ENCODE measurements at regions not wholly inside any gene's neighbourhood (a gene's known extent, or its start where the extent isn't known, plus 50 kb on each side); places are given as distances from the start of the nearest gene placed in this dataset.

GRCh38 chr10:129369566-129369965 is 97.5 kb upstream of the MGMT start:
- no peak for DNase-seq (ENCODE audit: low spot score)

DNA sequence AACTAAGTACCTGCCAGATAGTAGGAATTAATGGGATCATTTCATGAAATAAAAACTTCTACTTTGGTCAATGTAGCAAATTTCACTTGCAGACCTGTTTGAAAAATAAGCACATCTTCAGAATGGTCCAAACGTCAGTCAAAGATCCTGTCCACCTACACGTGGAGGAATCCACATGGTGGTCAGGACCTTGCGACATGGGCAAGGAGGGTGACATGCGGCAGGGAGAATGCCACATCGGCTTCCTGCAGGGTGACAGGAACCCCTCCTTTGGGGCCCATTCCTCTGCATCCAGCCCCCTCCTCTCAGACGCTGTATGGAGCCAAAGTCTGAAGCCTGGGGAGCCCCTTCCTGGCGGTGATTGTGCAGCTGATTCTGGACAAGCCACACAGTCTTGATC is 95.5 kb upstream of the MGMT start:
- DNase-seq (ENCODE audit: low spot score): no peak

- no peak for DNase-seq (ENCODE audit: low spot score)
Measured at GRCh38 chr10:129372172-129372571, 94.9 kb upstream of the MGMT start.

- no peak for DNase-seq (ENCODE audit: low spot score)
Measured at GRCh38 chr10:129373231-129373630, 93.8 kb upstream of the MGMT start.

- no peak for DNase-seq (ENCODE audit: low spot score)
Measured at GRCh38 chr10:129373718-129374117, 93.3 kb upstream of the MGMT start.

GRCh38 chr10:129375171-129375570 is 91.9 kb upstream of the MGMT start:
- DNase-seq (ENCODE audit: low spot score): no peak

GRCh38 chr10:129375912-129376311 is 91.1 kb upstream of the MGMT start:
- DNase-seq (ENCODE audit: low spot score): no peak

GRCh38 chr10:129380279-129380678 is 86.8 kb upstream of the MGMT start:
- DNase-seq (ENCODE audit: low spot score): no peak

GRCh38 chr10:129381741-129382140 is 85.3 kb upstream of the MGMT start:
- DNase-seq (ENCODE audit: low spot score): no peak

DNA sequence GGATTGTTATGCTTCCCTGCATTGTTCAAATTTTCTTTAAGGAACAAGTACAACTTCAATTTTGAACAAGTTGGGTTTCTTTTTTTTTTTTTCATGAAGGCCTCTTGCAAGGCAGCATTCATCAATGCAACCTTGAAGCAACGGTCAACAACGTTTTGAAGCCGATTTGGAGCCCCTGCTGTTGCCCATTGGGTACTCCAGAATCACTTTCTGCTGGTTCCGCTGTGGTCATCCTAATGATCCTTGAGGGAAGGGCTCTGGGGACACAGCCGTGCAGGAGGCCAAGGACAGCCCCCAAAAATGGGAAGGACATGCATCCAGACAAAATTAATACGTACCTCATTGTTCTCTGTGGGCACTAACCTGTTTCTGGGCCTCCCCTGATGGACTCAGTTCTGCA is 84.6 kb upstream of the MGMT start:
- DNase-seq (ENCODE audit: low spot score): no peak

DNA sequence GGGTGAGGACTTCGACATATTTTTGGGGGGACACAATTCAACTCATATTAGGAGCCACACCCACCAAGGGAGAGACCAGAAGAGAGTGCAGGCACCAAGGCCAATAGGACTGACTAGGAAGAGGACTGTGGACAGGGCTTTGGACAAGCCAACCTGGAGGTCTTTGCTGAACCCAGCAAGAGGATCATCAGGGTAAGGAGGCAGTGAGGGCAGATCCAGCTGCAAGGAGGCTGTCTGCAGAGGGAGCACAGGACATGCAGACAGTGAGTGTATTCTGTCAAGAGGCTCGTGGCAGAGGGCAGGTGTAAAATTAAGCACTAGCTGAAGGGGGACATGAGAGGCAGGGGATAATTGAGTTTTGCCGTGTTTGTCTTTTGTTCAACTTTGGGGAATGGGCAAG is 83.4 kb upstream of the MGMT start:
- DNase-seq (ENCODE audit: low spot score): no peak

DNA sequence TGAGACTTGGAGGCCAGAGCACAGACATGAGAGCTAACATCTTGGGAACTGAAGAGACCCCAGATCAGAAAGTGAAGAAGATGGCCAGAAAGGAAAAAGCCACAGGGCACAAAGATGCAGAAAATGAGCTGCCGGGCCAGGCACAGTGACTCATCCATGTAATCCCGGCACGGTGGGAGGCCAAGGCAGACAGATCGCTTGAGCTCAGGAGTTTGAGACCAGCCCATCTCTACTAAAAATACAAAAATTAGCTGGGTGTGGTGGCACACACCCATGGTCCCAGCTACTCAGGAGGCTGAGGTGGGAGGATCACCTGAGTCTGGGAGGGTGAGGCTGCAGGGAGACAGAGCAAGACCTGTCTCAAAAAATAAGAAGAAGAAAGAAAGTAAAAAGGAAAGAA is 81.4 kb upstream of the MGMT start:
- no peak for DNase-seq (ENCODE audit: low spot score)

DNA sequence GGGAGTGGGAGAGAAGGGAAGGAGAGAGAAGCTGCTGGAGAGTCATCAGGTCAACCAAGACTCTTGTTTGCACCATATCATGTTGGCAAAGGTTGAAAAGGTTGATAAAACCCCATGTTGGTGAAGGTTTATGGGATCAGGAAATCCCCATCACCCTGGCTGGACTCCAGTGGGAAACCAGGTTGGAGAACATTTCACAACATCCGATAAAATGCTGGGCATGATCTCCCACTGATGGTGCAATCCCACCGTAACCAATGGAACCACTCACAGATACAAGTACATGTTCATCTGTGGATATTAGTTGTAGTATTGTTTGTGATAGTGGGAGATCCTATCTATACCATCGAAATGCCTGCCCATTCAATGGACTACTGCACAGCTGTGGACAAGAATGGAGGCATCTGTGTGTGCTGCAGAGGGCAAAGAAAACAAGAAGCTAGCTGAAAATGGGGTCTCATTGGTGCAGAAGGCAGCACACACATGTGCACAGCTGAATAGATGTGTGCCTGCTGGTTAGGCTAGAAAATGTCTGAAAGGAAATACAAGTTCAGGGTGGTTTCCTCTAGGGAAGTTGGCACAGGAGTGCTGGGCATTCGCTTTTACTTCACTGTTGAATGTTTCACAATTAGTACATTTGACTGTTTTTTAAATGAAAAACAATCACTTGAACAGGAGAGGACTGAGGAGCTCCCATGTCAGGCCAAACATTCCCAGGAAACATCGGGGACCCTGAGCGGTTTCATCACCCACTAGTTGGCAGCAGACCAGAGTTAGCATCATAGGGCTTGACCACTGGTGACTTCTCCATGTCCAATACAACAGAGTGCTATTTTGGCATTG is 80.4 kb upstream of the MGMT start:
- DNase-seq (ENCODE audit: low spot score): no peak

DNA sequence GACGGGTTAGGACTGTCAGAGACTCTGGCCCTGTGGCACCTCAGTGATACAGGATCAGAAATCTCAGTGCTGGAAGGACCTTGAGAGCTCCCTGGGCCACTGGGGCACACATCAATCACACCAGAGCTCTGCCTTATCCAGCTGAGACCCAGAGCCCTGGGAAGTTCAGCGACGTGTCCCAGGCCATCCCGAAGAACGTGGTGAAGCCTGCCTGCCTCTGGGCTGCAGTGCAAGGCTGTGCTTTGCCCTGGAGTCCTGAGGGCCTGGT is 79.8 kb upstream of the MGMT start:
- DNase-seq (ENCODE audit: low spot score): no peak

- no peak for DNase-seq (ENCODE audit: low spot score)
Measured at GRCh38 chr10:129388435-129388834, 78.6 kb upstream of the MGMT start.

GRCh38 chr10:129389194-129389593 is 77.8 kb upstream of the MGMT start:
- no peak for DNase-seq (ENCODE audit: low spot score)

DNA sequence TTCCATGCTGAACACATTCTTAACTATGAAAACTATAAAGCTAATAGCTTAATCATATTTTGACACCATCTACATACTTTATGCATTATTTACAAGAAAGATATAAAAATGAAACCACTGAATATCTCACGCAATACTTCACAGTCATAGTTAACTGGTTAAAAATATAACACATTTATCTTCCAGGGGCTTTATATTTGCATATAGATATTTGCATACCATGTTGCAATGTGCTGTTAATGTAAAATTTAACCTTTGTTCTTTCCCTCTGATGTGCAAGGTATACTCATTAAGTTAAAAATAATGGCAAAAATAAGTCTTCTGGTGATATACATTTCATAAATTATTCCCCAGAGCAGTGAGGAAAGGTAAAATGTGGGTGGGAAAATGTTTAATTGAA is 76.9 kb upstream of the MGMT start:
- no peak for DNase-seq (ENCODE audit: low spot score)

- no peak for DNase-seq (ENCODE audit: low spot score)
Measured at GRCh38 chr10:129390726-129391125, 76.3 kb upstream of the MGMT start.

- DNase-seq (ENCODE audit: low spot score): no peak
Measured at GRCh38 chr10:129391464-129391863, 75.6 kb upstream of the MGMT start.

DNA sequence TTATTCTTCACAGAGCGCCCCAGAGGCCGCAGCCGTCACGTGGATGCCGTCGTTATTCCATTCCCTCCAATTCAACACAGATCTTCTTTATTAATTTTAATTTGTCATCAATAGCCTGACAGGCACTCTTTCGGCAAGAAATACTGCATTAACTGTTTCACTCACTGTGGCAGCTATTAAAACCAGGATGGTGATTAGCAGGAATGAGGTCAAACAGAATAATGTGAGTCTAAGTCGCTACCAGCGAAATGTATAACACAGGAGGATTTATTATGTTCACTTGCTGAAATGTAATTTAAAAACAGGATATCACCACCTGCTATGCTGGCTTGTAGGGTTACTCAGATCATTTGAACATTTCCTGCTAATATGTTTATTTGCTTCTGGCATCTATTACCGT is 74.2 kb upstream of the MGMT start:
- no peak for DNase-seq (ENCODE audit: low spot score)

DNA sequence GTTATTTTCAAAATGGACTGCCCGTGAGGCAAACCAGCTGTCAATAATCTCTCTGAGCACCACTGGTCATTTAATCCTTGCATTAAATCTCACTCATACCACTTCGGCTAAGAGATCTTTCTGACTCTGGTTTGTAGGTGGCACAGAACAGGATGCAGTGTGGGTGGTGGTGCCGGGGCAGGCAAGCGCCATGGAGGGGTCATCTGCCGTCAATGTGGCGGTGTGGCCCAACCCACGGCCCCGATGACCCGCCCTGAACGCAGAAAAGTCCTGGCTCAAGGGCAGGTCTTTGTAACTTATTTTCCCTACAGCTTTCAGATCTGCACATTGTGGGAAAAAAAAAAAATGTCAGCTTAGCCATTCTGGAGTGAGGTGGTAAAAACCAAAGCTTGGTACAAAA is 73.2 kb upstream of the MGMT start:
- DNase-seq (ENCODE audit: low spot score): no peak

DNA sequence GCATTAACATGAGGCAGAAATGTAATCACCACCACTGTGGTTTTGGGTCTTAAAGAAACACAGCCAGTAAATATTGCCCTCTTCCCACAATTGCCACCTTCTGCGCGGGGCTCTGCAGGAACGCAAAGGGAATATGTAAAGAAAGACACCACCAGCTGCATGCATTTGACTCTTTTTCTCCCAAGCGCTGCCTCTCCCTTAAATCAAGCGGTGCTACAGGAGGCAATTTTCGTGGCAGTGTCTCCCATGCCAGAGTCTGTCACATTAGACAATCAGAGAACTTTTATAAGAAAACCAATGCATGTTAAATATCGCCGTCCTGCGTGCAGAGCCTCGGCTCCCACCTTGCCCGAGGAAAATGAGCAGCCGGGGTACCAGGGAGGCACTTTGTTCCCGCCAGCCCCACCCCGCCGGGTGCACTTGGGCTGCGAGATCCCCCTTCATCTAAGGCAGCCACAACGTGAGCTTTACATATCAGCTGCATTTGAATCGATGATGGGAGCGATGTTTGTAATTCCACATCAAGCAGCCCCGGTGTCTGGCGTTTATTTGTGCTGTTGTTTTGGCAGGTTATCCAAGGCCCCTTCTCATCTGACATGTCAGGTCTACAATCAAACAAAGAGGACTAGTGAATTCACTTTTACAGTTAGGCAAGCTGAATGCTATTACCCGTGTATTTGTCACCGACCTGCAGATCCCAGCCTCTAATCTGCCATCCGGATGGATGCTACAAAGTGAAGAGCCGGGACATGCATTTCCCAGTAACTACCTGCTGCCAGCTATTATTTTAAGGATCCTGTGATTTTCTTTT is 72.3 kb upstream of the MGMT start:
- DNase-seq (ENCODE audit: low spot score): no peak

- DNase-seq (ENCODE audit: low spot score): no peak
Measured at GRCh38 chr10:129396021-129396722, 70.9 kb upstream of the MGMT start.

Measured in hematopoietic multipotent progenitor cell treated with erythropoietin and hydrocortisone succinate and interleukin-3 and kit ligand, for 17 days (in vitro differentiated cells).